HG02571 (cell line): ENCODE measurements at regions not wholly inside any gene's neighbourhood (a gene's known extent, or its start where the extent isn't known, plus 50 kb on each side); places are given as distances from the start of the nearest gene placed in this dataset.
A peak's percentile ranks its signal among the peaks of the same experiment; 100 is the strongest.
"Not testable (repeated sequence)": the region's sequence is repeated elsewhere in the genome, so short reads cannot be mapped to it uniquely, and the experiment has no call there.

ENCODE experiments used
- ATAC-seq: cut with Tn5 transposase; IDR thresholded peaks from one replicate; pipeline ENCODE4 v1.9.1; 2021; ENCODE audit warnings: mild to moderate bottlenecking, moderate library complexity; ENCODE audit not compliant: unreplicated experiment

DNA sequence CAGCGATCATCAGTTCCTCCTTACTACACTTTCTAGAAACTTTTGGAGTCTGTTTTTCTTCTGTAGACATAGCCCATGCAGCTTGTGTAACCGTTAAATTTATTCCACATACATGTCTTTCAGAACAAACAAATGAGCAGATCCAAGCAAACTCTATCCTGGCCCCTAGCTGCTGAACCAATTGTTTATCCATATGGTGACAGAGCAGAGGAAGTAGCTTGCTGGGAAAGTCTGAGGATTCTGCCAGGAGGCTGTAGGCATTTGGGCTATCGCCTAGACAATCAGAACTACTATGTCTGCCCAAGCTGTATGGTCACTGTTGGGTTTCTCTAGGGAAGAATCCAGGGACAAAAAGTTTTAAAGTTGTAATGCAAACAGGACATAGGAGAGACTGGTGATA lies 343.7 kb downstream of the SPRY2 start:
- no peak for ATAC-seq

- no peak for ATAC-seq
Measured at GRCh38 chr13:79995334-79995733, 345.6 kb downstream of the SPRY2 start.

GRCh38 chr13:79992111-79992510 lies 348.8 kb downstream of the SPRY2 start:
- ATAC-seq = no peak

GRCh38 chr13:79990048-79990447 lies 350.9 kb downstream of the SPRY2 start:
- no peak for ATAC-seq

DNA sequence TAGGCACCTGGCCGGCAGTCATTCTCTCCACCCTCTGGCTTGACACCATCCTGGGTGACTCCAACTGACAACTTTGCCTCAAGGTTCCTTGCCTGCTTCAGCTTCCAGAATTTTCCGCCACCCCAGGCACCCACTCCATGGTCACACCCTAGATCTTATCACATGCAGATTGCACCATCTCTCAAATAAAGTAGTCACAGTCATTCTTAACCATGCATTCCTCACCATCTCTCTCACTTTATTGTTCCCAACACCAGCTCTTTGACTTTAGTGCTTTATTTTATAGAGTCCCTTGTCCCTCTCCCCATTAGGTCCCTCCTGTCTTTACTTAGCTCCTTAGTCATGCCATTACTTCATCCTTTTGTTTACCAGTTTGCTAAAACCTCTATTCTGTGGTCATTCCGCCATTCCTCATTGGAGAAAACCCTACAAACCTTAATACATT lies 351.7 kb downstream of the SPRY2 start:
- ATAC-seq = no peak

DNA sequence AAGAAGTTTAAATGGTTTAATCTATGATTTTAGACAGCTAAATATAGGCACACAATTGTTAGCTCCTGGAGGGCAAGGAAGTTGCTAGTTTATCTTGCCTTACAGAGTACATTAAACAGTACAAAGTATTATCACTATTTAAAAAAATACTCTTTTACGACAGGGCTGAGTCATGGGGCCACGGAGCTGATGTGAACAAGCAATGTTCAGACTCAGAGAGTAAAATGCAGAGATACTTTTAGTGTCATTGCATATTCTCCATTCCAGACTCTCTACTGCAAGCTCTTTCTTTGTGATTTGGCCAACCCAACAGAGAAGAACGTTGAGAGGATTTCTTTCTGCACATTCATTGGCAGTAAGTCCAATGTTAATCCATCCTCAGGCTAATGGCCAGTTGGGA lies 352.4 kb downstream of the SPRY2 start:
- ATAC-seq = no peak

- ATAC-seq = no peak
Measured at GRCh38 chr13:79987761-79988160, 353.2 kb downstream of the SPRY2 start.

- ATAC-seq = no peak
Measured at GRCh38 chr13:79987323-79987722, 353.6 kb downstream of the SPRY2 start.

GRCh38 chr13:79986890-79987289 lies 354.0 kb downstream of the SPRY2 start:
- no peak for ATAC-seq

GRCh38 chr13:79974935-79975650 lies 365.8 kb downstream of the SPRY2 start:
- ATAC-seq = not testable (repeated sequence)

DNA sequence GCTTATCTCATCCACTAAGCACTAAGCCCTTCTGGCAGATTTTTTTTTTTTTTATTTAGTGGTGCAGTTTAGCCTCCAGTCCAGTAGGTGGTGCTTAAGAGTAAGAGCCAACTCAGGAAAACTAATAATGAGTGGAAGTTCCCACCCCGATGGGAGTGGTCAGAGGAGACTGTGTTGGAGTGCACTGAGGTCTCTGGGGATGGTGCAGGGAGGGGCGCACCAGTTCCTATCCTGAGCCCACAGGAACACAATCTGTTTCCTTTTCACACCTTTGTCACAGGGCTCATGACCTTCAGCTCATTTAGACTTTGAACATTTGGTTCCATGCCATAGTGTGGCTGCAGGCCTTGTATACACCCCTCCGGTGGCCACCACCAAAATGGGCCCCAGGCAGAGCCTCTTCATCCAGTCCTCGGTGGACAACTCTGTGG lies 367.4 kb downstream of the SPRY2 start:
- ATAC-seq = peak; percentile 71

GRCh38 chr13:79972066-79972569 lies 368.8 kb downstream of the SPRY2 start:
- no peak for ATAC-seq

DNA sequence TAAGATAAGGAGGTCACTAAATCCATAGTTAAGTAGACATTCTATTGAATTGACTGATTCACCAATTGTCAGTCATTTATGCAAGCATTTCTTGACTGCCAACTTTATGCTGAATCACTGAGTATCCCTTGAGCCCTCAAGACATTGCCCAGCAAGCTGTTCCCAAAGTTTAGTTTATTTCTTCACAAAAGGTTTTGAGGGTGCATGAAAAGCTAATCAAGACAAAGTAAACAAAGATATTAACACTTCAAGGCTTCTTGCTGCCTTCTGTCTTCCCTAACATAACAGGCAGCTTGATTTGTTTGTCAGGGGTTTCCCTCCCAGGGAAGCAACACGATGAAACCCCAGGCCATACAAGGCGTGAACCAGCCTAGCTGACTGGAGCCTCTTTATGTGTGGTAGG lies 374.4 kb downstream of the SPRY2 start:
- ATAC-seq = no peak

GRCh38 chr13:79966059-79966458 lies 374.9 kb downstream of the SPRY2 start:
- ATAC-seq = no peak

DNA sequence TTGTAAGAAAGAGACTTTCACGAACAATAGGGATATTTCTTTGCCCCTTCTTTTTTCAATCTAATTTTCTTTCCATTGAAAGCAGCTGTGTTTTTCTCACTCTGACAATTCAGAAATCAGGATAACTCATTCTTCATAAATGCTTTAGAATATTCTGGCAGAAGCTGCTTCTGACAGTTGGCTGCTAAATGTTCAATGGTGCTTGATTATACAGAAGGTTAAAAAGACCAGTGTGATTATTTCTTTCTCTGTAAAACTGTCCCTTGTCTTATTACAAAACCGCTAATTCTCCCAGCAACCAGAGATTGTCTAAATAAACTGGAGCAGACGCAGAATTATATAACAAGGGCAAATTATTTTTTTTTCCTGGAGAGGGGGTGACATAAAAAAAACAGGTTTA lies 394.4 kb downstream of the SPRY2 start:
- ATAC-seq = no peak

DNA sequence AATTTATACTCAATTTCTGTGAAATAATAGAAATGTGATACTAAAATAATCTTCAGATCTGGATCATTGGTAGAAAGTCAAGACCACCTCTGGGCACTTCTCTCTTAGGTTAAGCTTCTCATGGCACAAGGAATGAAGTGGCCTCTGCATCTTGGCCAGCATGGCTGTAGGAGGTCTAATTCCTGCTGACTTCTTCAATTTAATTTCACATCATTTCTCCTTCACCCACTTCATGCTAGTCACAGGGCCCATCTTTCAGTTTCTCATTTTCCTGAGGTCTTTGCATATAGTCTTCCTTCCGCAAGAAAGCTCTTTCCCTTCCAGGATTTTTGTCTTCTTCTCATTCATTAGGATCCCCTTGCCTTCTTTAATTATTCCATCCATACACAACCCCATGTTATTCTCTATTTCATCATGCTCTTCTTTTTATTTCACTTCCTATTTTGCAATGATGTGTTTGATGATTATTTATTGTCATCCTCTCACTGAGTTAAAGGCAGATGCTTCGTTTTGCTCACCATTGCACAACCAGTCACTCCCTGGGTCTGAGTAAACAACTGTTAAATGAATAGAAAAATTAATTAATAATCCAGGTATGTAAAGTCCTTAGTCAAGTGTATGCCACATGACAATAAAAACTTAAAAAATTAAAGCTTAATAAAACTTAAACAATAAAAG lies 397.4 kb downstream of the SPRY2 start:
- ATAC-seq = no peak

DNA sequence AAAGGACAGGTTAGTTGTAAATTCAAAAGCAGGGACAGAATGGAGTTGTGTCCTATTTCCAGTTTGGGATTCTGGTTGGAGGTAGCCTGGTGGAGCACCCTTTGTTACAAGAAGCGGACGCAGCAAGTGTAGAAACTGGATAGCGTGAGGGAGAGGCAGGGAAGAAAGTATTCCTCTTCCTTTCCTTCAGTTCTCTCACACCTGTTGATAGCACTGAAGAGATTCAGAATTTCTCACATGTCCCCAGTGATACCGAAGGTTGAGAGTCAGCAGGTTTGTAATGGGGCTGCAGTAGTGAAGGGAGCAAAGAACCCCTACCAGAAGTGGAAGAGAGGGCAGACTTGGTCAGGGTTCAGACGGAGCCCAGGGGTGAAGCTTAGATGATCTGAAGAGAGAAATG lies 399.2 kb downstream of the SPRY2 start:
- ATAC-seq = no peak

GRCh38 chr13:79939689-79940088 lies 401.2 kb downstream of the SPRY2 start:
- no peak for ATAC-seq

GRCh38 chr13:79937771-79938216 lies 403.1 kb downstream of the SPRY2 start:
- ATAC-seq = no peak

GRCh38 chr13:79937311-79937710 lies 403.6 kb downstream of the SPRY2 start:
- ATAC-seq = no peak

DNA sequence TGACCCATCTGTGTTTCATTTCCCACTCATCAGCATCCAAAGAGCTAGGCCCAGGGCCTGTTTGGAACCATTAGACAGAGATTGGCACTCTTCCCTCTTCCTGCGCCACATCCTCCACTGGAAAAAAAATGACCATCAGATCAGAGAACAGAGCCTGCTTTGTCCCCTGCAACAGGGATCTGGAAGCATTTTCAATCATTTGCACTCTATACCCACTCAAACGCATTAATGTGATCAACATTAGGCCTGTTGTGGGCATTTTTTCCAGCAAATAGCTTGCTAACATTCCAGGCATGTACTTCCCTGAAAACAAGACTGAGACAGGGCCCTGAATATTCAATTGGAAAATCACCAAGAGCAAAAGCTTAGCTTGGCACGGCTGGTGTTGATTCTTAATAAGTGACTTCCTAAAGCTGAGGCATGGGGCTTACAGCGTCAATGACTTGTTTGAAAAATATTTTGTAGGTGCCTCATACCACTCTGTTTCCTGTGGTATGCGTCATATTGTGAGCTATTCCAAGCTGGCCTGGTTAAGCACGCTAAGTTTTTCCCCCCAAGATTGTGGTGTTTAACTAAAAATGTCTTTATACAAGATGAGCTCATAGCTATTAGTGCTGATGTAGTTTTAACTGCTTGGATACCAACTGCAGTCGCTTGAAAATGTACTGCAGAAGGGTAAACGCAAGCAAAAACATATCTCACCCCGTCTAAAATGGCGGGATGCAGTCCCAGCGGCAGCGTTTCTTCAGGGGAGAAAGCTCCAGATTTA lies 404.4 kb downstream of the SPRY2 start:
- no peak for ATAC-seq
